ENCODE measurements at regions not wholly inside any gene's neighbourhood (a gene's known extent, or its start where the extent isn't known, plus 50 kb on each side); places are given as distances from the start of the nearest gene placed in this dataset.

GRCh38 chr5:98982880-98983279, 54.1 kb upstream of the CHD1 start:
- DNase-seq: no peak

Measured in NCI-H1105 (cell line).